ENCODE measurements at regions not wholly inside any gene's neighbourhood (a gene's known extent, or its start where the extent isn't known, plus 50 kb on each side); places are given as distances from the start of the nearest gene placed in this dataset.
"Not testable (repeated sequence)": the region's sequence is repeated elsewhere in the genome, so short reads cannot be mapped to it uniquely, and the experiment has no call there.

GRCh38 chr5:114952876-114953275 is 216.8 kb downstream of the TRIM36 start:
- no peak for DNase-seq (ENCODE audit: low read depth in 3 of 3)

- no peak for DNase-seq (ENCODE audit: low read depth in 3 of 3)
Observed at GRCh38 chr5:114949756-114950155, 220.0 kb downstream of the TRIM36 start.

GRCh38 chr5:114948986-114949621 is 220.6 kb downstream of the TRIM36 start:
- DNase-seq (ENCODE audit: low read depth in 3 of 3) = no peak

GRCh38 chr5:114948363-114948762 is 221.3 kb downstream of the TRIM36 start:
- DNase-seq (ENCODE audit: low read depth in 3 of 3) = no peak

GRCh38 chr5:114940709-114941108 is 229.0 kb downstream of the TRIM36 start:
- DNase-seq (ENCODE audit: low read depth in 3 of 3) = no peak

GRCh38 chr5:114935490-114935889 is 234.2 kb downstream of the TRIM36 start:
- no peak for DNase-seq (ENCODE audit: low read depth in 3 of 3)

GRCh38 chr5:114928644-114929462 is 240.9 kb downstream of the TRIM36 start:
- no peak for DNase-seq (ENCODE audit: low read depth in 3 of 3)

GRCh38 chr5:114924769-114925168 is 244.9 kb downstream of the TRIM36 start:
- no peak for DNase-seq (ENCODE audit: low read depth in 3 of 3)

GRCh38 chr5:114912189-114912920 is 257.4 kb downstream of the TRIM36 start:
- no peak for DNase-seq (ENCODE audit: low read depth in 3 of 3)

- no peak for DNase-seq (ENCODE audit: low read depth in 3 of 3)
Observed at GRCh38 chr5:114910727-114911126, 259.0 kb downstream of the TRIM36 start.

GRCh38 chr5:114909424-114909823 is 260.3 kb downstream of the TRIM36 start:
- DNase-seq (ENCODE audit: low read depth in 3 of 3) = no peak

- no peak for DNase-seq (ENCODE audit: low read depth in 3 of 3)
Observed at GRCh38 chr5:114903767-114904166, 265.9 kb downstream of the TRIM36 start.

GRCh38 chr5:114898602-114899001 is 271.1 kb downstream of the TRIM36 start:
- DNase-seq (ENCODE audit: low read depth in 3 of 3) = no peak

GRCh38 chr5:114883675-114884074 is 286.0 kb downstream of the TRIM36 start:
- no peak for DNase-seq (ENCODE audit: low read depth in 3 of 3)

- DNase-seq (ENCODE audit: low read depth in 3 of 3) = no peak
Observed at GRCh38 chr5:114859438-114859735, 310.3 kb downstream of the TRIM36 start.

- DNase-seq (ENCODE audit: low read depth in 3 of 3) = no peak
Observed at GRCh38 chr5:114858665-114859437, 310.9 kb downstream of the TRIM36 start.

- no peak for DNase-seq (ENCODE audit: low read depth in 3 of 3)
Observed at GRCh38 chr5:114857941-114858551, 311.7 kb downstream of the TRIM36 start.

- DNase-seq (ENCODE audit: low read depth in 3 of 3) = not testable (repeated sequence)
Observed at GRCh38 chr5:114844711-114845110, 325.0 kb downstream of the TRIM36 start.

- DNase-seq (ENCODE audit: low read depth in 3 of 3) = no peak
Observed at GRCh38 chr5:114839360-114839759, 330.3 kb downstream of the TRIM36 start.

GRCh38 chr5:114838937-114839336 is 330.8 kb downstream of the TRIM36 start:
- DNase-seq (ENCODE audit: low read depth in 3 of 3) = no peak

GRCh38 chr5:114830114-114830513 is 339.6 kb downstream of the TRIM36 start:
- no peak for DNase-seq (ENCODE audit: low read depth in 3 of 3)

GRCh38 chr5:114822863-114823262 is 346.8 kb downstream of the TRIM36 start:
- DNase-seq (ENCODE audit: low read depth in 3 of 3) = no peak

Measured in stimulated activated CD4-positive, alpha-beta T cell treated with anti-CD3 and anti-CD28 coated beads, TNF-alpha, amount 100 ng/mL, for 24 hours (primary cell).